Caco-2 (cell line): ENCODE measurements at regions not wholly inside any gene's neighbourhood (a gene's known extent, or its start where the extent isn't known, plus 50 kb on each side); places are given as distances from the start of the nearest gene placed in this dataset.

Experiments
- BruUV-seq: library from RNA; stranded (reverse); fragments of 400-500 nt; replicated peaks from 2 replicates; lab custom pipeline; 2021; lab: Mats Ljungman, UMichigan
- CTCF ChIA-PET: fragments of 300-600 bp; sonication (Branson Sonifier 250); formaldehyde crosslinking; loops from one replicate; lab custom pipeline; 2022; ENCODE audit warnings: antibody characterized with exemption; lab: Charles Lee
- POLR2A ChIA-PET: fragments of 300-600 bp; sonication (Branson Sonifier 250); formaldehyde crosslinking; loops from one replicate; lab custom pipeline; 2022; ENCODE audit warnings: antibody characterized with exemption; lab: Charles Lee
- DNase-seq, 2 experiments: peaks; one replicate each; pipeline versions ENCODE4 v3.0.0 to v3.0.0-alpha.2; 2020 to 2022
- H3K27me3 ChIP-seq: replicated peaks from 2 replicates; pipeline ENCODE4 v1.6.0; 2011; ENCODE audit warnings: low read length; ENCODE audit not compliant: control insufficient read depth, insufficient read depth
- H3K36me3 ChIP-seq: 2 replicates; pipeline ENCODE4 v1.5.1; 2011; ENCODE audit warnings: low read length; ENCODE audit not compliant: control insufficient read depth, insufficient read depth
- H3K4me1 ChIP-seq: fragments of 250-450 bp; sonication (Bioruptor Pico); 2 replicates; pipeline ENCODE4 v1.5.1; 2020; ENCODE audit warnings: mild to moderate bottlenecking
- H3K4me3 ChIP-seq: 2 replicates; pipeline ENCODE4 v1.5.1; 2011; ENCODE audit warnings: low read depth, mild to moderate bottlenecking, control low read depth, low read length
- H3K9me3 ChIP-seq: fragments of 250-450 bp; sonication (Bioruptor Pico); 2 replicates; pipeline ENCODE4 v1.5.1; 2020; ENCODE audit warnings: mild to moderate bottlenecking, moderate library complexity
- H3K27ac Mint-ChIP-seq: one replicate; pipeline ENCODE4 v1.8.0; 2022; ENCODE audit warnings: mixed read lengths; ENCODE audit not compliant: unreplicated experiment
- H3K27me3 Mint-ChIP-seq: one replicate; pipeline ENCODE4 v1.8.0; 2022; ENCODE audit warnings: mixed read lengths; ENCODE audit not compliant: insufficient read depth, unreplicated experiment
- H3K36me3 Mint-ChIP-seq: one replicate; pipeline ENCODE4 v1.8.0; 2022; ENCODE audit warnings: mild to moderate bottlenecking, mixed read lengths; ENCODE audit not compliant: insufficient read depth, unreplicated experiment
- H3K4me1 Mint-ChIP-seq: one replicate; pipeline ENCODE4 v1.8.0; 2022; ENCODE audit warnings: low read depth, mixed read lengths; ENCODE audit not compliant: unreplicated experiment
- H3K4me3 Mint-ChIP-seq: one replicate; pipeline ENCODE4 v1.8.0; 2022; ENCODE audit warnings: mild to moderate bottlenecking, moderate library complexity, mixed read lengths; ENCODE audit not compliant: unreplicated experiment
- H3K9me3 Mint-ChIP-seq: one replicate; pipeline ENCODE4 v1.8.0; 2022; ENCODE audit warnings: mixed read lengths; ENCODE audit not compliant: unreplicated experiment
- CTCF ChIP-seq, 2 experiments: fragments of 200-600 bp in 1 of 2; IDR thresholded peaks; 1 replicate in 1 of 2; 2 replicates in 1 of 2; pipeline versions ENCODE4 v1.5.1 to v1.8.0; 2011 to 2022; ENCODE audit warnings: antibody characterized with exemption in 1 of 2, control low read depth in 1 of 2, inconsistent platforms in 1 of 2, low read depth in 1 of 2, low read length in 1 of 2, mild to moderate bottlenecking in 1 of 2, moderate library complexity in 1 of 2; ENCODE audit not compliant: insufficient read depth in 1 of 2, severe bottlenecking in 1 of 2, unreplicated experiment in 1 of 2
- intact Hi-C: fragments of 100-400 bp; cut with micrococcal nuclease; formaldehyde crosslinking; loops from one replicate; pipeline ENCODE4 v1.10.0; 2022; ENCODE audit not compliant: unreplicated experiment

DNA sequence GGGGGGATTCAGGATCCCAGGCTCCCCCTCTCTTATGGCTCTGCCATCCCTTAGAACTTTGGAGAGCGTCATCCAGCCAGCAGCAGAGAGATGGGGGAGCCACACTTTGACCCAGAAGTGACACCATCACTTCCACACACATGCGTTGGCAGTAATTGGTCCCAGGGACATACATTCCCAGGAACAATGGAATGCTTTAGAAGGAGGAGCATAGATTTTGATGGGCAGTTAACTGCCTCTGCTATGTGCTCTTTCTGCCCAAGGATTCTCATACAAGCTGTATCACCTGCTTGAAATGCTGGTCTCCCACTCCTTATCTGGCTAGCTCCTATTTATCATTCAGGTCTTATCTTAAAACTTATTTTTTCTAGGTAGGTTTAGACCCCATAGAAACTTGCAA lies 109.0 kb upstream of the RPH3A start:
- no peaks in the 10 kb centered on the region for H3K4me1 Mint-ChIP-seq
- no peak overlapping the region for H3K27ac Mint-ChIP-seq
- ChIA-PET POLR2A (no interaction called here), CTCF (no interaction called here)
- no peaks in the 10 kb centered on the region for H3K9me3 ChIP-seq
- no TSS peak for BruUV-seq
- no peaks in the 10 kb centered on the region for H3K36me3 Mint-ChIP-seq
- DNase-seq = no peak
- intact Hi-C loops = no loop called here
- no peaks in the 10 kb centered on the region; the same call in 1 of the 2 replicates for H3K27me3 ChIP-seq
- H3K4me1 ChIP-seq = no peaks in the 10 kb centered on the region
- H3K4me3 ChIP-seq = no peak overlapping the region
- H3K36me3 ChIP-seq = no peaks in the 10 kb centered on the region
- H3K9me3 Mint-ChIP-seq = no peaks in the 10 kb centered on the region
- no peak for TF ChIP-seq CTCF (IDR thresholded peaks at IDR 0.05; ENCODE audit: insufficient read depth in 1 of 2, low read depth in 1 of 2, low read length in 1 of 2, severe bottlenecking in 1 of 2, unreplicated experiment in 1 of 2)
- H3K27me3 Mint-ChIP-seq = peaks cover 39% of the 10 kb centered on the region
- H3K4me3 Mint-ChIP-seq = no peak overlapping the region

- peak in 1 of 2 experiments; percentile 9 for TF ChIP-seq CTCF (IDR thresholded peaks at IDR 0.05; ENCODE audit: insufficient read depth in 1 of 2, low read depth in 1 of 2, low read length in 1 of 2, severe bottlenecking in 1 of 2, unreplicated experiment in 1 of 2)
- no peaks in the 10 kb centered on the region for H3K4me1 Mint-ChIP-seq
- H3K27me3 ChIP-seq = no peaks in the 10 kb centered on the region
- H3K27ac Mint-ChIP-seq = no peak overlapping the region
- H3K36me3 ChIP-seq = no peaks in the 10 kb centered on the region
- H3K4me1 ChIP-seq = no peaks in the 10 kb centered on the region
- no peak overlapping the region for H3K4me3 Mint-ChIP-seq
- no peaks in the 10 kb centered on the region for H3K9me3 Mint-ChIP-seq
- intact Hi-C loops = no loop called here
- H3K9me3 ChIP-seq = no peaks in the 10 kb centered on the region
- H3K4me3 ChIP-seq = no peak overlapping the region
- H3K27me3 Mint-ChIP-seq = peaks cover 29% of the 10 kb centered on the region
- ChIA-PET CTCF (no interaction called here), POLR2A (no interaction called here)
- no peak for DNase-seq
- no TSS peak for BruUV-seq
- H3K36me3 Mint-ChIP-seq = no peaks in the 10 kb centered on the region
These were observed 106.8 kb upstream of the RPH3A start for GRCh38 chr12:112684742-112685141.

- ChIA-PET CTCF (no interaction called here), POLR2A (no interaction called here)
- H3K4me1 Mint-ChIP-seq = no peaks in the 10 kb centered on the region
- H3K4me3 Mint-ChIP-seq = no peak overlapping the region
- H3K4me1 ChIP-seq = no peaks in the 10 kb centered on the region
- DNase-seq = no peak
- no peaks in the 10 kb centered on the region for H3K36me3 Mint-ChIP-seq
- no peaks in the 10 kb centered on the region for H3K9me3 ChIP-seq
- intact Hi-C loops = no loop called here
- no peaks in the 10 kb centered on the region for H3K9me3 Mint-ChIP-seq
- H3K4me3 ChIP-seq = no peak overlapping the region
- no peak for TF ChIP-seq CTCF (IDR thresholded peaks at IDR 0.05; ENCODE audit: insufficient read depth in 1 of 2, low read depth in 1 of 2, low read length in 1 of 2, severe bottlenecking in 1 of 2, unreplicated experiment in 1 of 2)
- H3K27me3 Mint-ChIP-seq = peaks cover 26% of the 10 kb centered on the region
- H3K36me3 ChIP-seq = no peaks in the 10 kb centered on the region
- no peak overlapping the region for H3K27ac Mint-ChIP-seq
- no TSS peak for BruUV-seq
- H3K27me3 ChIP-seq = no peaks in the 10 kb centered on the region
These were observed 106.2 kb upstream of the RPH3A start for GRCh38 chr12:112685321-112685720.
